GM12878 (cell line): ENCODE measurements at regions not wholly inside any gene's neighbourhood (a gene's known extent, or its start where the extent isn't known, plus 50 kb on each side); places are given as distances from the start of the nearest gene placed in this dataset. TPM values are rescaled to one million over a fixed set of nuclear protein-coding genes. Genes with fewer than 3 reads are reported as not detected.

Experiments used
- small RNA-seq: library from RNA; depleted of rRNA; stranded (forward); fragments of <200 nt; gene quantifications from one replicate; pipeline ENCODE3, GENCODE V24; 2014

Small RNAs in the stretch of these regions (small RNA-seq; reads per million reads assigned to genes)
- not detected for gene RNU6-1291P
